Choroid plexus epithelial cell (primary cell): ENCODE measurements at regions not wholly inside any gene's neighbourhood (a gene's known extent, or its start where the extent isn't known, plus 50 kb on each side); places are given as distances from the start of the nearest gene placed in this dataset.

ENCODE experiments used
- DNase-seq: peaks from one replicate; pipeline ENCODE4 v3.0.0-alpha.2; 2010; ENCODE audit warnings: low read depth
- H3K4me3 ChIP-seq: 2 replicates; pipeline ENCODE4 v1.5.1; 2011; ENCODE audit warnings: low read depth, mild to moderate bottlenecking, control low read depth, low read length, moderate library complexity
- TF ChIP-seq, protein P1 (sequence below): conservative IDR thresholded peaks from 2 replicates; pipeline ENCODE4 v1.5.1; 2011; ENCODE audit warnings: low read depth, mild to moderate bottlenecking, control low read depth, inconsistent platforms, low read length, moderate library complexity

- TF ChIP-seq, protein P1, sequence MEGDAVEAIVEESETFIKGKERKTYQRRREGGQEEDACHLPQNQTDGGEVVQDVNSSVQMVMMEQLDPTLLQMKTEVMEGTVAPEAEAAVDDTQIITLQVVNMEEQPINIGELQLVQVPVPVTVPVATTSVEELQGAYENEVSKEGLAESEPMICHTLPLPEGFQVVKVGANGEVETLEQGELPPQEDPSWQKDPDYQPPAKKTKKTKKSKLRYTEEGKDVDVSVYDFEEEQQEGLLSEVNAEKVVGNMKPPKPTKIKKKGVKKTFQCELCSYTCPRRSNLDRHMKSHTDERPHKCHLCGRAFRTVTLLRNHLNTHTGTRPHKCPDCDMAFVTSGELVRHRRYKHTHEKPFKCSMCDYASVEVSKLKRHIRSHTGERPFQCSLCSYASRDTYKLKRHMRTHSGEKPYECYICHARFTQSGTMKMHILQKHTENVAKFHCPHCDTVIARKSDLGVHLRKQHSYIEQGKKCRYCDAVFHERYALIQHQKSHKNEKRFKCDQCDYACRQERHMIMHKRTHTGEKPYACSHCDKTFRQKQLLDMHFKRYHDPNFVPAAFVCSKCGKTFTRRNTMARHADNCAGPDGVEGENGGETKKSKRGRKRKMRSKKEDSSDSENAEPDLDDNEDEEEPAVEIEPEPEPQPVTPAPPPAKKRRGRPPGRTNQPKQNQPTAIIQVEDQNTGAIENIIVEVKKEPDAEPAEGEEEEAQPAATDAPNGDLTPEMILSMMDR = no peak
- no peak overlapping the region for H3K4me3 ChIP-seq
These were observed 194.4 kb upstream of the LDB2 start for GRCh38 chr4:17092736-17093437.

GRCh38 chr4:17091104-17091503 is 192.7 kb upstream of the LDB2 start:
- TF ChIP-seq, protein P1 = no peak
- DNase-seq = no peak
- H3K4me3 ChIP-seq = no peak overlapping the region

More at GRCh38 chr4:17092736-17093437, 194.4 kb upstream of the LDB2 start:
- DNase-seq = no peak

DNA sequence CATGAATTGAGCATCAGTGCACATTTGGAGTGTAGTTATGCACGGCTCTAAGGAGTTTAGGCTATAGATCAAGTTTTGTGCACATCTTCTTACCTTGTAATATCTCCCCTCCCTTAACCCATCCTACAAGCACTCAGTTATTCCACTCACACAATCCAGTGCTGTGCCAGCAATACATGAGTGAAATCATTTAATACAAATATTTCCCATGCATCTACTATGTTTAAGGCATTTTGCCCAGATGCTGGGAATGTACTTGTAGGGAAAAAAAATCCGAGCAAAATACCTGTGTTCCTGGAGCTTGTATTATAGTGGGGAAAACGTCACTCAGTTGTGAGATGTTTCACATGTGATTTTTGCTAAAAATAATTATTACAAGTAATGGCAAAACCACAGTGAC is 191.6 kb upstream of the LDB2 start:
- no peak overlapping the region for H3K4me3 ChIP-seq
- TF ChIP-seq, protein P1 = no peak
- DNase-seq = no peak

DNA sequence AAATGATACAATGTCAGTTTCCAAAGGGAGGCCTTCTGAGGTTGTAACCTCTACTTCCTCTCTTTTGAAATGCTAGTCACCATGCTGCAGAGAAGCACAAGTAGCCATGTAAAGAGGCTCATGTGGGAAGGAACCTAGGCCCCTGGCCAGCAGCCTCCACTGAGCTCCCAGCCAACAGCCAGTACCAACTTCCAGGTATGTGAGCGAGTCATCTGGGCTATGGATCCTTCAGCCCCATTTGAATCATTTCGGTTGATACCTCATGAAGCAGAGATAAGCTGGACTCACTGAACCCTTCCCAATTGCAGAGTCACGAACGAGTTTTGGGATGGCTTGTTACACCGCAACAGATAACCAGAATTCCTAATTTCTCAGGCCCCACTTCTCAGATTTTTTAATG is 187.0 kb upstream of the LDB2 start:
- DNase-seq = no peak
- TF ChIP-seq, protein P1 = no peak
- no peak overlapping the region for H3K4me3 ChIP-seq

- H3K4me3 ChIP-seq = no peak overlapping the region
- TF ChIP-seq, protein P1 = no peak
- peak; percentile 38 for DNase-seq
These were observed 183.7 kb upstream of the LDB2 start for GRCh38 chr4:17082186-17082585.

- H3K4me3 ChIP-seq = no peak overlapping the region
- DNase-seq = no peak
- TF ChIP-seq, protein P1 = no peak
These were observed 182.7 kb upstream of the LDB2 start for GRCh38 chr4:17081179-17081578.

- DNase-seq = no peak
- TF ChIP-seq, protein P1 = no peak
- H3K4me3 ChIP-seq = no peak overlapping the region
These were observed 178.7 kb upstream of the LDB2 start for GRCh38 chr4:17077105-17077504.
